Stimulated activated CD4-positive, alpha-beta T cell treated with anti-CD3 and anti-CD28 coated beads, Interleukin-1b, Interleukin-23, amount 100 ng/mL, for 4 hours (primary cell): ENCODE measurements at regions not wholly inside any gene's neighbourhood (a gene's known extent, or its start where the extent isn't known, plus 50 kb on each side); places are given as distances from the start of the nearest gene placed in this dataset.
"Not testable (repeated sequence)": the region's sequence is repeated elsewhere in the genome, so short reads cannot be mapped to it uniquely, and the experiment has no call there.

Experiments
- DNase-seq, 2 donors: peaks; one replicate each; pipeline ENCODE4 v3.0.0-alpha.2; 2020; ENCODE audit warnings: low read depth in 2 of 2

DNA sequence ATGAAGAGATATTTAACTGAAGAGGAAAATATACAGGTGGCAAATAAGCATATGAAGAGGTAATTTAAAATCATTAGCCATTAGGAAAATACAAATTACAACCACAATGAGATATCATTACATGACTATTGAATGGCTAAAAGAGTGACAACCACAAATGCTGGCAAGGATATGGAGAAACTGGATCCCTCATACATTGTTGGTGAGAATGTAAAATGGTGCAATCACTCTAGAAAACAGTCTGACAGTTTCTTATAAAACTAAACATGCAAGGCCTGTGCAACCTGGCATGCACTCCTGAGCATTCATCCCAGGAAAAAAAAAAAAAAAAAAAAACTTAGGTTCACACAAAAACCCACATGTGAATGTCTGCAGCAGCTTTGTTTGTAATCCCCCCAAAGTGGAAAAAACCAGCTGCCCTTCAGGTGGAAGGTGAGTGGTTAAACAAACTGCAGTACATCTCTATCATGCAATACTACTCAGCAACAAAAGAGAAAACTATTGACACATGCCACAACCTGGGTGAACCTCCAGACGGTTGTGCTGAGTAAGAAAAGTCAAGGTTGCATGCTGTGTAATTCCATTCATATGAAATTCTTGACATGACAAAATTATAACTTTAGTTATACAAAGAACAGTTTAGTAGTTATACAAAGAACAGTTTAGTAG lies 189.2 kb upstream of the IRF2BP2 start:
- DNase-seq: not testable (repeated sequence)

DNA sequence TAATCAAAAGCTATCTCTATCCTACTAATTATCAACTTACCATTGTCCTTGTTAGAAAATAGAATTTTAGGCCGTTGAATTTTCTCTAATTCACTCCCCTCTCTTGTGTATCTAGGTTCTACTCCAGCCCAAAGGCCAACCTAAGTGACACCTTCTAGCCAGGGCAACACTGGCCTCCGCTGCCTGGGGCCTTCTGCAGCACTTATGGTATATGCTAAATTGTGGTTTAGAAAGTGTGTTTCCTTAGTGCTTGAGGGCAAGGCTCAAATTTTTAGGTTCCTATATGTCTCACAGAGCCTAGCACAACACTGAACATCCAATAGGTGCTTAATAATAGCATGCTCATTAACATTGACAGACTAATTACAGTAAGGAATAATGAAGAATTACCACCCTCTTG lies 187.2 kb upstream of the IRF2BP2 start:
- not testable (repeated sequence) for DNase-seq

DNA sequence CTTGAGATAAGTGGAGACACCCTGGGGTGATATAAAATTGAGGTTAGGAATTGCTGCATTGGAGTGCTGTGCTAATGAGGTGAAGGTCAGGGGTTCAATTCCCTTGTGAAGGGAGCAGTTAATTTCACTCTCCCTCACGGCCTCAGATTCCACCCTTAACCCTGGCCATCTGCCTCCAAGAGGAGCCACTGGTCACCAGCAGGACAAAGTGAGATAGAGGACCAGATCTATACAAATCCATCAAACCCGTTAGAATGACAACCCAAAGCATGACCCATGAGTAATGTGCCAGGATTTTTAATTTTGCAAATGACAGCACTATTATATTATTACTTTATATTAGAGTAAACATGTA lies 186.4 kb upstream of the IRF2BP2 start:
- not testable (repeated sequence) for DNase-seq

DNA sequence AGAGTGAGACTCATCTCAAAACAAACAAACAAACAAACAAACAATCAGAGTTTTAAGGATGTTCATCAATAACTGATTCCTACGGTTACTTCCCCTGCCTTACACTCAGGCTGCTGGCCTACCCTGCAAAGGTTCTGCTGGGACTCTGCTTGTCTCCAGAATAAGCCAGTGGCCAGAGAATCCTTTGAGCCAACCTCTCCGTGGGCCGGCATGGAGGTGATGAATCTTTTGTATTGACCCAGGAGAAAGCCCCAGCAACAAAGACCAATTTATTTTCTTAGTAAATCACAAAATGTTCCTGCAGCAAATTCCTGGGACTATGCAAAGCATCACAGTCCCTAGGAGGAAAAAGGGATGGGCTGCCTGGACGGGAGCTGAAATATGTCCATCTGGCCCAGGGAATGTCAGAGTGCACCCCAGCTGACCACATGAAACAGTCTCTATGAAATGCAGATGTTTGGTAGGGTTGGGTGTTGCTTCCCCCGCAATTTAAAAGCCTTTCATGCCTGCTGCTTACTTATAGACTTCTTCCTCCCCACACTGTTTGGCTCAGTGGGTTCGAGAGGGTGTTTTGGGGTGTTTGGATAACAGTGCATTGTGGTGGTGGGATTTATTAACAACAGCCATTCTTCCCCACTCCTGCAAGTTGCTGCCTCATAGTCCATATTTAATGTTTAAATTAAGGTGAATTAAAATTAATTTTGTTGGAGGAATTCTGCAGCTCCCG lies 185.9 kb upstream of the IRF2BP2 start:
- DNase-seq: not testable (repeated sequence)

DNA sequence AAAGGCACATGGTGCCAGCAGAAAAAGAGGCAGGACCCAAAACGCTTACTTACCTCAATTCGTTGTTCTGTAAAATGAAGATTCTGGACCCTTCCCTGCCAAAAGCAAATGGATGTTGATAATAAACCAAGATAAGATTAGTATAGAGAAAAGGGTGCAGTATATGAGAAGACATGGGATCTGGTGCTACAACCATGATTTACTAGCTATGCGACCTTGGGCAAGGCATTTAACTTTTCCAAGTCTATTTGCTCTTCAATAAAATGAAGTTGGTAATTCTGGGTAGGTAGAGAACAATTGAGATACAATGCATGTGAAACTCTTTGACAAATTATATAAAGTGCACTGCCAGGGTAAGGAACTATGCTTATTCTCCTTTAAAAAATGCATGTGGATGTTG lies 185.0 kb upstream of the IRF2BP2 start:
- DNase-seq: not testable (repeated sequence)

DNA sequence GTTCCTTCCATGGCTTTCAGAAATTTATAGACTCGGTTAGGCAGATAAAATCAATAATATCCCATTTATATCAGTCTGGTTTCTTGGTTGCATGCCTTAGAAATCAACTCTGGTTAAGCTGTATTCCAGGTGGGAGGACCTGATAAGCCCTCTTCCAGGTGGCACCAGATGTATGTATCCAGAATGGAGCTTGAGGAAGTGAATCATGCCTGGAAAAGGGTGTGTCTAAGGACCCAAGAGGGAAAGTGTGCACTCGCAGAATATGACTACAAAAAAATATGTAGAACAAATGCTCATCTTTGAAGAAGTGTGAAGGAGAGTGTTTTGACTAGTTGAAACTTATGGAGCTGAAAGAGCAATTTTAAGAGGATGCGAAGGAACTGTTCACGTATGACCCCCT lies 184.5 kb upstream of the IRF2BP2 start:
- not testable (repeated sequence) for DNase-seq

DNA sequence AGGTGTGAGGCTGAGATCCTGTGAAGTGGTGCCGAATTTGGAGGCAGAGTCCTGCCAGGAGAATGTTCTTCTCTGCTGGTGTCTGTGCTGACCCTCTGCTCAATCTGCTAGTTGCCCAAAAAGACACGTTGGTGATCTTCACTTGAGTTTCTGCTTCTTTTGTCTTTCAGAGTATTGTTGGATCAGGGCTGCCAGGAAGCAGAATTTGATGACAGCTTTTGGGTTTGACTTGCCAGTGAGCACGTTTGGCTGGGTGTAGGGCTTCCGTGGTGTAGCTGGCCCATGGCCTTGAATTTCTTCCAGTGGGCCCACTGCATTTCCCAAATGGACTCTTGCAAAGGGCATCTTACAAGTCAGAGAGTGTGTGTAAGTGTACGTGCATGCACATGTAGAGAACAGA lies 183.9 kb upstream of the IRF2BP2 start:
- not testable (repeated sequence) for DNase-seq

DNA sequence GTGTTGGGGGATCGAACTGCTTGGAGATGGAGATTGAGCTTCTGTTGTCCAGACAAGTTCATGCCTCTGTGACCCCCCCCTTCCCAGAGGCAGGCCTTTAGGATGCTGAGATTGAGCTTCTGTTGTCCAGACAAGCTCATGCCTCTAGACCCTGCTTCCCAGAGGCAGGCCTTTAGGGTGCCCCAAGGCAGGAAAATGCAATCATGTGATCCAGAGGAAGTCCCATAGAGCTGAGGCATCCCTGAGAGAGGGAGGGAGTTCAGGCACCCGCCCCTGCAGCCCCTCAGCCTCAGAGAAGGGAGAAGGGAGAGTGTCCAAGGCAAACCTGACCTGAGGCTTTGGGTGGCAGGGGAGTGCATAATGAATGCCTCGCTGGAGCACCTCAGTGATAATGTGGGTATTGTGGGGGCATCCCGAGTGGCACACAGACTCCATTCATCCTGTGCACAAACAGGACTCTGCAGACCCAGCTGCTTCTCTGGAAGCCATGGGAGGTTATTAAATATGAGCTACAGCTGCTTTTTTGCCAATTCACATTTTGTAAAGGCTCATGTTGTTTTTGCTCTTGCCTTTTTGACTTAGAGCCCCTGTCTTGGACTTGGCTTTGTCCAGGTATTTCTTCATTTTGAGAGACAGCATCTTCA lies 182.4 kb upstream of the IRF2BP2 start:
- DNase-seq: not testable (repeated sequence)

DNA sequence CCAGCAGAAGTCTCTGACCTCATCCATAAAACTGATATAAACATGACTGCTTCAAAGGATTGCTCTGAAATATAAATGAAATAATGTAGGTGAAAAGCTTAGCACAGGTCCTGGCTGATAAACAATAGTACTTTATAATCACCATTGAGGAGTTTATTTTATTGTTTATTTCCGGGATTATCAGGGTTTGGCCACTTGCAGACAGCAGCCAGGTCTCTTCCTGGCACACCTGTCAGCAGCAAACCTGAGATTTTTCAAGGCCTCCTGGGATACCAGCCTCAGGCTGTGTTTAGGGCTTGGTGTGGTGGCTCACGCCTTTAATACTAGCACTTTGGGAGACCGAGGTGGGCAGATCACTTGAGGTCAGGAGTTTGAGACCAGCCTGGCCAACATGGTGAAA lies 181.6 kb upstream of the IRF2BP2 start:
- DNase-seq: not testable (repeated sequence)

DNA sequence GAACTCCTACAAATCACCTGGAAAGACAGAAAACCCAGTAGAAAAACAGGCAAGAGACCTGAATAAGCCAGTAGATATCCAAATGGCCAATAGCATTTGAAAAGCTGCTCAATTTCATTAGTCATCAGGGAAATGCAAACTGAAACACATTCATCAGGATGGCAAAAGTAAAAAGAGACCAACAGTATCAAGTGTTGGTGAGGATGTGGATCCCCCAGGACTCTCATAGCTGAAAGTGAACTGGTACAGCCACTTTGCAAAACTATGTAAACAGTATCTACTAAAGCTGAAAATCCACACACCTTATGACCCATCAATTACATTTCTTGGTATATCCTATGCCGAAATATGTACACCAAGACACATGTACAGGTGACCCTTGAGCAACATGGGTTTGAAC lies 180.4 kb upstream of the IRF2BP2 start:
- DNase-seq: not testable (repeated sequence)

DNA sequence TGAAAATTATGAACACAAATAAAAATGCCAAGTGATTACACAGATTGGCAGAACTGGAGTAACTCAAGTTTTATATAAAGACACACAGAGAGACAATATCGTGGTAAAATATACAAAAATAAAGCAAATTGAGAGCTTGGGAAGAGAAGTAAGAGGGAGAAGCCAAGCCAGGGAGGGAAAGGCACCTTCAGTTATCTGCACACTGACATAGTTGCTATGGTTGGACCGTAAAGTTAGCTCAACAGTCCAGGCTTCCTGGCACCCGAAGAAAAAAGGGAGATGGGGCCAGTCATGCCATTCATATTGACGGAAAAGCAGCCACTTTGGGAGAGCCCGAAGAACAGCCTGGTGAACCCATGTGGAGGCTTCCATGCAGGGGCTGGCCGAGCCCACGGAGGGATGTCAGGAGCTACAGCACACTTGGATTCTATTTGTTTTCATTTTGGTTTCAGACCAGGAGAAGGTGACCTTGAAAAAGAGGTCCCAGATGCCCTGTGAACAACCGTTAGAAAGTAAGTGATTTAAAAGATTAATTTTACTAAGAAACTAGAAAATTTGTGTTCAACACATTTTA lies 177.1 kb upstream of the IRF2BP2 start:
- not testable (repeated sequence) for DNase-seq

DNA sequence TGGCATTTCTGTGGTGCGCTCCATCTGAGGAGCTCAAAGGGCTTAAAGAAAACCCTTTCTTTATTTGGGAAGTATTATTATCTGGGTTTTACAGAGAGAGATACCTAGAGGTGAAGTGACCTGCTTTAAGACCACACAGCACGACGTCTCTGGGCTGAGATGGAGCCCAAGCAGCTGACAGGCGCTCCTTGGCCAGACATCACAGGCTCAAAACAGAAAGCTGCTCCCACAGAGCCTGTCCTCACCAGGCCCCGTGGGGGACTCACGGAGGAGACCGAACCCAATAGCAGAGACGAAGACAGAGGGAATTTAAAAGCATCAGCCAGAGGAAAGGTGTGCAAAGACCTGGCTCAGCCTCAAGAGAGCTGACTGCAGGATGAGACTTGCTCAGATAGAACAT lies 175.9 kb upstream of the IRF2BP2 start:
- DNase-seq: not testable (repeated sequence)

DNA sequence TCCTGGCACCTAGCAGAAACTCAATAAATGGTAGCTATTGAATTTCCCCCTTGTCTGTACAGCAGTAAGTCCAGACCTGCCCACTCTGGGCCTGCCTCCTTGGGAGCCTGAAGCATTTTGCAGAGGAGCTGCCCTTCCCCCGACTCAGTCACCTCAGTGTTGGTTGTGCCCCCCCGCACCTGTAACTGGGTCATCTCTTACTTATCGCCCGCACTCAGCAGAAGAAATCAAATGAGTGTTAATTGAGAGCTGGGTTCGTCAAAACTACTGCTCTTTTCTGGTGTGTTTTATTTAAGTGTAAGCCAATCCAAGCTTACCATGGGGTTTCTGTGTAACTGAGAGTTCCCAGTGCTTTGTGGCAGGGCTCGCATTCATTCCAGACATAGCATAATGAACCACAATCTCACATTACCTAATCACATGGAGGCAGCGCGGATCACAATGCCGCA lies 175.5 kb upstream of the IRF2BP2 start:
- DNase-seq: not testable (repeated sequence)

DNA sequence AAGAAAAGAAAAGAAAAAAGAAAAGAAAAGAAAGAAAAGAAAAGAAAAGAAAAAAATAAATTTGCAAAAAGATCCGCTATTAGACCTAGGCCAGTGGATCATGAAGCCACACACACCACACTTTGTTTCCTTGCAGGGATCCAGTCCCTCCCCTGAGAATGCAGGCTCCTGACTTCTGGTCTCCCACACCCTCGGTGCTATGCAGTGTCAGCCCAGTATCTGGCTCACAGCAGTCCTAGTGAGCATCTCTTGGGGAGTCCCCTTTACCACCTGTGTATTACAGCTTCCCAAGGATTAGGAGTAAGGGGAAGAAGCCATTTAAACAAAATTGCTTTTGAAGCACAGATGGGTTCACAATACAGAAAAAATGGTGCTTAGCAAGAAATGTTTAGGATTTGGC lies 174.1 kb upstream of the IRF2BP2 start:
- DNase-seq: not testable (repeated sequence)

DNA sequence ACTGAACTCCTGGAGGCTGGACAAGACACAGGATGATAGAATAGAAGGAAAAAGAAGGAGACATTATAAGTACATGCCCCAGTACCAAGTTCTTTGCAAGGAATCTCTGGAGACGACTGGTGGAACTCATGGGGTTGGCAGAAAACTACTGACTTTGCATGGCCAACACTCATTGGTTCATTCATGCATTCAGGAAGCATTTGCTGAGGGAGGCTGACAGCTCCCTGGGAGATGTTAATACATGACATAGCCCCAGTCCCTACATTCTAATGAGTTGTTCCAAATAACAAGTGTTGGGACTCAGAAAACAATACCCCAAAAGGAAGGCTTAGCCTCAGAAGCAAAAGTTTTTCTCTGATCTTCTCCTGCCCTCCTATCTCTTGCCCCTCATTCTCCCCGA lies 172.8 kb upstream of the IRF2BP2 start:
- DNase-seq: no peak

DNA sequence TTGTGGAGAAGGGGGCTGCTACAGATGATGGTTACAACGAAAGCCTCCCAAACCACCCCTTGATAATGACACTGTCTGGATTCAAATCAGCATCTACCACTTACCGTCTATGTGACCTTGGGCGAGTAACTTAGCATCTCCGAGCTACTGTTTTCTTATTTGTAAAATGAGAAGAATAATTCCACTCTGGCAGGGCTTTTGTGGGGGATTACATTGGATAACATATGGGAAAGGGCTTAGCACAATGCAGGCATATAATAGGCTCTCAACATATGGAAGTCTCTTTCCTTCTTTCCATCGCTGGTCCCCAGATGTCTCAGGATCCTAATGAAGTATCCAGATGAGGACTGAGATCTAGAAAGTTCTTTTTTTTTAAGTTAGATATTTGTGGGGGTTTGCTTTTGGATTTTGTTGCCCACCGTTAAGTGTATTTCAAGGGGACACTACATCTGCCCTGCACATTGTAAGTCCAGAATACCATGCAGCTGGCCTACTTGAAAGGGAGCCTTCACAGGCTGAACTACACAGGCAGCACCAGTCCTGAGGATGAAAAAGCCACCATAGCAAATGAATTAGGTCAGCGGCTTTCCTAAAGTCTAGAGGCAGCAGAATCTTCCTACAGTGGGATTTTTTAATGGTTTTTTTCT lies 172.2 kb upstream of the IRF2BP2 start:
- no peak for DNase-seq

DNA sequence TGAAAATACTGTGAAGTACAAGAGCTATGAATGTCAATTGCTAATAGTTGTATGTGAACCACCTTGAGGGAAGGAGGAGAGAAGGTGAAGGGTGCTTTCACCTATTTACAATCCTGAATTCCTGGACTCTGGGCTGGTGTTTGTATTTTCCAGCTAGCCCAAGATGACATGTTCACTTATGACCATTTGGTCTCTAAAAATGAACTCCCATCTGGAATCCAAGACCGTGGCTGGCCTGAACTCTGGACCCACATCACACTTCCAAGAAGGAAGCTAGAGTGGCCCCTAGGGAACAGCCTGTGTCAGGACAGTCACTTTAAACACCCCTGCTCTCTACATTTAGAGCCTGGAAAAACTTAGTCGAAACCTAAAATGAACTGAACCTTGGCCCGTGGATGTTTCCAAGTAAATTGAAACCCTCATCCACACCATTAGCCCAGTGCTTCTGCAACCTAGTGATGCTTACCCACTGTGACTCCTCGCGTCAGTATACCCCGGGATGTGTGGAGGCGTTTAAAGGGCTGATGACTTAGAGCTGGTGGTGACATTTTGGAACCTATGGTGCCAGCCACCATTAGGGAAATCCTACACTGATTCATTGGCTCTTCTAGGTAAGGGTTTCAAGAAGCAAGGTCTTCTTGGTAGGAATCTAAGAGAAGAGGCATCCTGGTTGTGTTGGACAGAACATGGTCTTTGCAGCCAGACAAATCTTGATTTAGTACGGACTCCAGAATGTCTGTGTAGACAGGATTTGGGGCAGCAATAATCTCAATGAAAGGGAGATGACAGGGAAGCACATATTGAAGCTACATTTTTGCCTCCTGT lies 171.5 kb upstream of the IRF2BP2 start:
- peak in 1 of 2 donors; percentile 21 for DNase-seq

DNA sequence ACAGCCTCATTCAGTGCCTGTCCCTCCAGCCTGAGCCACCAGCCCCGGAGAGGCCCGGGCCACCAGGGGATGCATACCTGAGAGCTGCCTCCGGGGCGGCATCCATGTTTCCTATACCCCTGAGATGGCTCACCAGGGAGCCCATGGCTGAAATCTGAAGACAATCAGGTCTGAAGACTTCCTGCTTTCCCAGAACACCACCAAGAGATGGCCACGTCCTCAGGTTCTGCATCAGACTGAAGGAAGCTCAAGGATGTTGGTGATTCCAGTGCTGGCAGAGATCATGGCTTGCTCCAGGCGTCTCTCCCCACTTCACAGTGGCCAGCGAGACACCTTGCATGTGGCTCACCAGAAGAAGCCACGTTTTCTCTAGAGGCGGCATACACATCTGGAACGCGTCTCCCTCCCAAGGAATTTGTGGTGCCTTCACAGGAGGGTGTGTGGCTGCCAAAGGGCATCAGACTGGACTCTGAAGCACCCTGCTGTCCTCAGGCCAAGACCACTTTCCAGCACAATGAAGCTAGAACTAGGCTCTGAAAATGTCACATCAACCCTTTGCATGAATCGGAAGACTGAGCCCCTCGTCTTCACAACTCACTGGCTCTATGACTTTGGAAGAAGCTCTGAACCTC lies 170.7 kb upstream of the IRF2BP2 start:
- DNase-seq: no peak

DNA sequence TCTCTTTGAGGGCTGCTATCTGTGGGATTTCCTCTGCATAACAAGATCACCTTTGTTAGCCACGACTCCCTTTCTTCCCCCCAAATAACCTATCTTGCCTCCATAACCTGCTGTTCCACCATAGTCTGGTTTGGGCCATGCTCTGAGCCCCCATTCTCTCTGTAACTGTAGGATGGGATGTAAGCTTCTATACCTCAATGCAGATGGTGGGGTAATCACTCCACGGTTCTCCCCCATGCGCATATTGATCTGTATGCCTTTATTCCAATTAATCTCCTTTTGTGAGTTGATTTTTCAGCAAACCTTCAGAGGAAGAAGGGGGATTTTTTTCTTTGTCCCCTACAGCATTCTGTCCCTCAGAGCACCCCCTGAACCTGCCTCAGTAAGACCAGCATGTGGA lies 170.1 kb upstream of the IRF2BP2 start:
- no peak for DNase-seq

DNA sequence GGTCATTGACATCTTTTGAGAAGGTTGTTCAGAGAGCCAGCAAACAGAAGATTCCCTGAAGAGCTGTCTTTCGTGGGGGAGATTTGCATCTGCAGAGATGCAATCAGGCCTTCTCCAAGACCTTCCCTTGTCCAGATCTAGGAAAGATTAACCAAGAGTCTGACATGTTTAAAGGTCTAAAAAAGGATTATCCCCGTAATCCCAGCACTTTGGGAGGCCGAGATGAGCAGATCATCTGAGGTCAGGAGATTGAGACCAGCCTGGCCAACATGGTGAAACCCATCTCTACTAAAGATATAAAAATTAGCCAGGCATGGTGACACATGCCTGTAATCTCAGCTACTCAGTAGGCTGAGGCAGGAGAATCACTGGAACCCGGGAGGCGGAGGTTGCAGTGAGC lies 169.6 kb upstream of the IRF2BP2 start:
- DNase-seq: not testable (repeated sequence)

DNA sequence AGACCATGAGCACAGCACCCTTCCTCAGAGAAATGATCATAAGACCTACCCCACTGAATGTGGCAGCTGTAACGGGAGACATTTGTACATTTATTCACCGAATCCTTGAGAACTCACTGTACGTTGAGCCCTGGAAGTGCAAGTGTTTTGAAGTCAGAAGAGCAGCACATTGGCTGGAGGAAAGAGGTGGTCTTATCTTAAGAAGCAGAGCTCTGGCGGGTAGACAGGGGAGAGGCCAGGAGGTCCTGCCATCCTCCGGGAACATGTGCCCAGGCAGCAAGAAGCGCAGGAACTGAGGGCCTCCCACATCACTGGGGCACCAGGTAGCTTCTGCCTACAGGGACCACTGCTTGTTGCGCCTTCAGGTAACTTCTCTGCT lies 169.2 kb upstream of the IRF2BP2 start:
- DNase-seq: no peak
